Upper lobe of right lung (tissue), 1 donor: ENCODE measurements at regions not wholly inside any gene's neighbourhood (a gene's known extent, or its start where the extent isn't known, plus 50 kb on each side); places are given as distances from the start of the nearest gene placed in this dataset.
A peak's percentile ranks its signal among the peaks of the same experiment; 100 is the strongest.

ENCODE experiments used
- ATAC-seq: fragments of 200-7000 bp; cut with Tn5 transposase; one replicate; pipeline ENCODE4 v1.9.1; 2020; ENCODE audit warnings: mild to moderate bottlenecking, moderate library complexity
- DNase-seq: peaks from one replicate; pipeline ENCODE4 v3.0.0-alpha.2; 2020
- H3K27ac ChIP-seq: fragments of 200-600 bp; one replicate; pipeline ENCODE4 v1.8.0; 2022
- H3K27me3 ChIP-seq: fragments of 200-600 bp; one replicate; pipeline ENCODE4 v1.8.0; 2022; ENCODE audit warnings: mild to moderate bottlenecking
- H3K36me3 ChIP-seq: fragments of 200-600 bp; one replicate; pipeline ENCODE4 v1.8.0; 2022
- H3K4me1 ChIP-seq: fragments of 200-600 bp; one replicate; pipeline ENCODE4 v1.8.0; 2022
- H3K4me3 ChIP-seq: fragments of 200-600 bp; one replicate; pipeline ENCODE4 v1.8.0; 2022; ENCODE audit warnings: mild to moderate bottlenecking
- H3K9me3 ChIP-seq: fragments of 200-600 bp; one replicate; pipeline ENCODE4 v1.8.0; 2022
- intact Hi-C: fragments of 100-400 bp; cut with DNase I; formaldehyde crosslinking; loops from one replicate; pipeline ENCODE4 v1.11.0; 2022
- TF ChIP-seq, protein P1 (sequence below): fragments of 200-600 bp; IDR thresholded peaks from one replicate; pipeline ENCODE4 v1.8.0; 2022; ENCODE audit warnings: antibody characterized with exemption
- donor health status: DM: no; HTN: yes; CAD: no; lungs with severe emphysema.

GRCh38 chr10:3236644-3237404 is 64.2 kb upstream of the PITRM1 start:
- Histone ChIP-seq H3K4me3 (no peak overlapping the region), H3K36me3 (no peaks in the 10 kb centered on the region), H3K27ac (no peak overlapping the region), H3K27me3 (no peaks in the 10 kb centered on the region), H3K9me3 (no peaks in the 10 kb centered on the region), H3K4me1 (peaks cover 7% of the 10 kb centered on the region)
- DNase-seq (no peak), ATAC-seq (no peak)
- intact Hi-C loops = no loop called here
- TF ChIP-seq, protein P1, sequence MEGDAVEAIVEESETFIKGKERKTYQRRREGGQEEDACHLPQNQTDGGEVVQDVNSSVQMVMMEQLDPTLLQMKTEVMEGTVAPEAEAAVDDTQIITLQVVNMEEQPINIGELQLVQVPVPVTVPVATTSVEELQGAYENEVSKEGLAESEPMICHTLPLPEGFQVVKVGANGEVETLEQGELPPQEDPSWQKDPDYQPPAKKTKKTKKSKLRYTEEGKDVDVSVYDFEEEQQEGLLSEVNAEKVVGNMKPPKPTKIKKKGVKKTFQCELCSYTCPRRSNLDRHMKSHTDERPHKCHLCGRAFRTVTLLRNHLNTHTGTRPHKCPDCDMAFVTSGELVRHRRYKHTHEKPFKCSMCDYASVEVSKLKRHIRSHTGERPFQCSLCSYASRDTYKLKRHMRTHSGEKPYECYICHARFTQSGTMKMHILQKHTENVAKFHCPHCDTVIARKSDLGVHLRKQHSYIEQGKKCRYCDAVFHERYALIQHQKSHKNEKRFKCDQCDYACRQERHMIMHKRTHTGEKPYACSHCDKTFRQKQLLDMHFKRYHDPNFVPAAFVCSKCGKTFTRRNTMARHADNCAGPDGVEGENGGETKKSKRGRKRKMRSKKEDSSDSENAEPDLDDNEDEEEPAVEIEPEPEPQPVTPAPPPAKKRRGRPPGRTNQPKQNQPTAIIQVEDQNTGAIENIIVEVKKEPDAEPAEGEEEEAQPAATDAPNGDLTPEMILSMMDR = no peak

GRCh38 chr10:3235996-3236510 is 63.5 kb upstream of the PITRM1 start:
- intact Hi-C loops = no loop called here
- no peaks in the 10 kb centered on the region for H3K36me3 ChIP-seq
- H3K9me3 ChIP-seq = no peaks in the 10 kb centered on the region
- no peak overlapping the region for H3K4me3 ChIP-seq
- TF ChIP-seq, protein P1 = no peak
- H3K27me3 ChIP-seq = no peaks in the 10 kb centered on the region
- DNase-seq (no peak), ATAC-seq (no peak)
- H3K4me1 ChIP-seq = peaks cover 7% of the 10 kb centered on the region
- H3K27ac ChIP-seq = no peak overlapping the region

GRCh38 chr10:3235395-3235794 is 62.8 kb upstream of the PITRM1 start:
- Histone ChIP-seq H3K4me3 (no peak overlapping the region), H3K9me3 (no peaks in the 10 kb centered on the region), H3K27ac (no peak overlapping the region), H3K4me1 (peaks cover 7% of the 10 kb centered on the region), H3K36me3 (no peaks in the 10 kb centered on the region), H3K27me3 (no peaks in the 10 kb centered on the region)
- intact Hi-C loops = no loop called here
- ATAC-seq (no peak), DNase-seq (no peak)
- TF ChIP-seq, protein P1 = no peak

GRCh38 chr10:3233486-3233990 is 61.0 kb upstream of the PITRM1 start:
- H3K9me3 ChIP-seq = no peaks in the 10 kb centered on the region
- intact Hi-C loops = no loop called here
- TF ChIP-seq, protein P1 = no peak

DNA sequence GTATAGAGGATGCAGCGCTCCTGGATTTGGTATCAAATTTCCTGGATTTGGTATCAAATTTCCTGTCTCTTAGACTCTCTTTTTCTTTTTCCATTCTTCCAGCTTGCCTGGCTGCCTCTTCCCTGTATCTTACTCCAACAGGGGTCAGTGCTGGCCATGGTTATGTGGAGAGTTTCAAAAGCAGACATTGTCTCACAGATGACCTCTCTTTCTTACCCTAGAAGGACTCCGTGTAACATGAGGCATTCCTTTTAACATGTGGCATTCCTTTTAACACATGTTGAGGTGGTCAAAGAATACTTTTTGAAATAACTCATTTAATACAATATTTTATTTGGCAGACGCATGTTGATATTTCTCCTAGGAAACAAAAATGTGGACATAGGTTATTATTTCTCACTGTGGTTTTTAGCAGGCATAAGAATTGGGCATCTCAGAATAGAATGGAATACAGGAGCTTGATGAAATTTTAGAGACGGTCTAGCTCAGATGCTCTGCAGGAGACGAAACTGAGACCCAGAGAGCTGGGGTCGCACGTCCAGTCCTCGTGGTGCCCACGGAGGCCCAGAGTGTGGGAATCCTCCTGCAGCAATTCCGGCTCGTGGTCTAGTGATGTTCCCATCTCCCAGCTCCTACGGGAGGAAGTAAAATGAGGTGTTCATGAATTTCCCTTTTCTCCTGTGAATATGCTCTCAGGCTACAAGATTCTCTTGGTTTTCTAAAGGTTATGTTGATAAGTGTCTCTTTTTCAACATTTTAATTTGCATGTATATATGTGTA is 59.6 kb upstream of the PITRM1 start:
- no peaks in the 10 kb centered on the region for H3K9me3 ChIP-seq
- TF ChIP-seq, protein P1 = peak; percentile 12
- no peak overlapping the region for H3K4me3 ChIP-seq
- DNase-seq (no peak), ATAC-seq (no peak)
- H3K27ac ChIP-seq = no peak overlapping the region
- H3K4me1 ChIP-seq = peaks cover 10% of the 10 kb centered on the region
- no peaks in the 10 kb centered on the region for H3K27me3 ChIP-seq
- H3K36me3 ChIP-seq = no peaks in the 10 kb centered on the region
- intact Hi-C loops = no loop called here

More at GRCh38 chr10:3233486-3233990, 61.0 kb upstream of the PITRM1 start:
- ATAC-seq (no peak), DNase-seq (no peak)
- no peaks in the 10 kb centered on the region for H3K36me3 ChIP-seq
- no peak overlapping the region for H3K27ac ChIP-seq
- H3K4me1 ChIP-seq = no peaks in the 10 kb centered on the region
- no peaks in the 10 kb centered on the region for H3K27me3 ChIP-seq
- no peak overlapping the region for H3K4me3 ChIP-seq
